CD4-positive, alpha-beta T cell treated with Interferon alpha-2 for 1 hour (primary cell): ENCODE measurements at regions not wholly inside any gene's neighbourhood (a gene's known extent, or its start where the extent isn't known, plus 50 kb on each side); places are given as distances from the start of the nearest gene placed in this dataset.

Source experiments
- DNase-seq, 2 donors: peaks; one replicate each; pipeline ENCODE4 v3.0.0-alpha.2; 2020 to 2022

GRCh38 chr16:79497606-79498350 is 102.8 kb downstream of the MAF start:
- DNase-seq, result peak in 1 of 2 donors; percentile 18

- DNase-seq, result no peak
Observed at GRCh38 chr16:79493911-79494310, 106.6 kb downstream of the MAF start.

- no peak for DNase-seq
Observed at GRCh38 chr16:79492036-79492435, 108.5 kb downstream of the MAF start.

GRCh38 chr16:79485020-79485419 is 115.5 kb downstream of the MAF start:
- no peak for DNase-seq

GRCh38 chr16:79484237-79484636 is 116.3 kb downstream of the MAF start:
- no peak for DNase-seq

- no peak for DNase-seq
Observed at GRCh38 chr16:79483336-79483735, 117.2 kb downstream of the MAF start.

- no peak for DNase-seq
Observed at GRCh38 chr16:79482011-79482410, 118.5 kb downstream of the MAF start.

GRCh38 chr16:79480929-79481328 is 119.6 kb downstream of the MAF start:
- no peak for DNase-seq

GRCh38 chr16:79480056-79480455 is 120.5 kb downstream of the MAF start:
- DNase-seq, result no peak

GRCh38 chr16:79476580-79476979 is 124.0 kb downstream of the MAF start:
- DNase-seq, result no peak

- DNase-seq, result no peak
Observed at GRCh38 chr16:79475841-79476240, 124.7 kb downstream of the MAF start.

- DNase-seq, result no peak
Observed at GRCh38 chr16:79473456-79473855, 127.1 kb downstream of the MAF start.

- no peak for DNase-seq
Observed at GRCh38 chr16:79472426-79472825, 128.1 kb downstream of the MAF start.

GRCh38 chr16:79469999-79470398 is 130.5 kb downstream of the MAF start:
- DNase-seq, result no peak

- no peak for DNase-seq
Observed at GRCh38 chr16:79468631-79469030, 131.9 kb downstream of the MAF start.

- no peak for DNase-seq
Observed at GRCh38 chr16:79468121-79468552, 132.4 kb downstream of the MAF start.

GRCh38 chr16:79466111-79466510 is 134.4 kb downstream of the MAF start:
- no peak for DNase-seq

GRCh38 chr16:79463841-79464240 is 136.7 kb downstream of the MAF start:
- DNase-seq, result no peak

- no peak for DNase-seq
Observed at GRCh38 chr16:79456036-79456435, 144.5 kb downstream of the MAF start.

GRCh38 chr16:79452671-79453070 is 147.9 kb downstream of the MAF start:
- DNase-seq, result no peak

- peak; percentile 6 to 16 for DNase-seq
Observed at GRCh38 chr16:79451196-79451816, 149.2 kb downstream of the MAF start.

GRCh38 chr16:79449900-79450299 is 150.6 kb downstream of the MAF start:
- DNase-seq, result no peak

- DNase-seq, result no peak
Observed at GRCh38 chr16:79449067-79449769, 151.3 kb downstream of the MAF start.

GRCh38 chr16:79444572-79444971 is 156.0 kb downstream of the MAF start:
- DNase-seq, result no peak
